GM23248 (cell line): ENCODE measurements at regions not wholly inside any gene's neighbourhood (a gene's known extent, or its start where the extent isn't known, plus 50 kb on each side); places are given as distances from the start of the nearest gene placed in this dataset.
A peak's percentile ranks its signal among the peaks of the same experiment; 100 is the strongest.

Experiments used
- DNase-seq: peaks from one replicate; pipeline ENCODE4 v3.0.0-alpha.2; 2015
- H2AFZ ChIP-seq: fragments of 200-600 bp; sonication (generic); 2 replicates; pipeline ENCODE4 v1.6.1; 2016; ENCODE audit warnings: antibody characterized with exemption
- H3F3A ChIP-seq: fragments of 200-600 bp; sonication (generic); 2 replicates; pipeline ENCODE4 v1.6.1; 2016; ENCODE audit warnings: mild to moderate bottlenecking, antibody characterized with exemption, mixed run types; ENCODE audit not compliant: insufficient read depth
- H3K27ac ChIP-seq: fragments of 200-600 bp; sonication (generic); 2 replicates; pipeline ENCODE4 v1.5.1; 2016; ENCODE audit warnings: mild to moderate bottlenecking
- H3K27me3 ChIP-seq: fragments of 200-600 bp; sonication (generic); replicated peaks from 2 replicates; pipeline ENCODE4 v1.6.1; 2016; ENCODE audit warnings: mild to moderate bottlenecking; ENCODE audit not compliant: insufficient read depth
- H3K36me3 ChIP-seq: fragments of 200-600 bp; sonication (generic); 2 replicates; pipeline ENCODE4 v1.6.1; 2016; ENCODE audit warnings: low read depth, mild to moderate bottlenecking
- H3K4me1 ChIP-seq: fragments of 200-600 bp; sonication (generic); 2 replicates; pipeline ENCODE4 v1.6.1; 2016; ENCODE audit warnings: mild to moderate bottlenecking; ENCODE audit not compliant: insufficient read depth
- H3K4me2 ChIP-seq: fragments of 200-600 bp; sonication (generic); one replicate; pipeline ENCODE4 v1.6.1; 2016; ENCODE audit warnings: mild to moderate bottlenecking; ENCODE audit not compliant: unreplicated experiment
- H3K4me3 ChIP-seq: fragments of 200-600 bp; sonication (generic); 2 replicates; pipeline ENCODE4 v1.5.1; 2016; ENCODE audit warnings: mild to moderate bottlenecking
- H3K79me2 ChIP-seq: fragments of 200-600 bp; sonication (generic); 2 replicates; pipeline ENCODE4 v1.6.1; 2016; ENCODE audit warnings: mild to moderate bottlenecking; ENCODE audit not compliant: insufficient read depth
- H3K9ac ChIP-seq: fragments of 200-600 bp; sonication (generic); 2 replicates; pipeline ENCODE4 v1.6.1; 2016; ENCODE audit warnings: mild to moderate bottlenecking
- H3K9me2 ChIP-seq: fragments of 200-600 bp; sonication (generic); 2 replicates; pipeline ENCODE4 v1.6.1; 2016; ENCODE audit warnings: mixed run types, mild to moderate bottlenecking, moderate library complexity; ENCODE audit not compliant: insufficient read depth
- H3K9me3 ChIP-seq: fragments of 200-600 bp; sonication (generic); one replicate; pipeline ENCODE4 v1.6.1; 2017; ENCODE audit warnings: low read depth
- H4K20me1 ChIP-seq: fragments of 200-600 bp; sonication (generic); 2 replicates; pipeline ENCODE4 v1.6.0; 2016; ENCODE audit not compliant: insufficient read depth
- EZH2 ChIP-seq: fragments of 200-600 bp; sonication (generic); IDR thresholded peaks from 2 replicates; pipeline ENCODE4 v1.6.1; 2018; ENCODE audit warnings: antibody characterized with exemption, mild to moderate bottlenecking; ENCODE audit not compliant: insufficient read depth, poor library complexity, severe bottlenecking
- EZH2phosphoT487 ChIP-seq: fragments of 200-600 bp; sonication (generic); IDR thresholded peaks from 2 replicates; pipeline ENCODE4 v1.6.1; 2018; ENCODE audit warnings: antibody characterized with exemption, moderate library complexity, mild to moderate bottlenecking, low read depth; ENCODE audit not compliant: insufficient read depth
- WGBS, 2 experiments: methylation state at CpG; one replicate each; pipeline ENCODE4 v1.1.6; 2015 to 2017; ENCODE audit warnings: low lambda C conversion rate in 2 of 2, low coverage in 1 of 2; ENCODE audit errors: missing lambda C conversion rate in 2 of 2; 5-methylcytosine and 5-hydroxymethylcytosine counted together
- in situ Hi-C: fragments of 300-500 bp; cut with MboI; formaldehyde crosslinking; loops from 2 replicates; pipeline ENCODE4 v1.15.0; 2020

DNA sequence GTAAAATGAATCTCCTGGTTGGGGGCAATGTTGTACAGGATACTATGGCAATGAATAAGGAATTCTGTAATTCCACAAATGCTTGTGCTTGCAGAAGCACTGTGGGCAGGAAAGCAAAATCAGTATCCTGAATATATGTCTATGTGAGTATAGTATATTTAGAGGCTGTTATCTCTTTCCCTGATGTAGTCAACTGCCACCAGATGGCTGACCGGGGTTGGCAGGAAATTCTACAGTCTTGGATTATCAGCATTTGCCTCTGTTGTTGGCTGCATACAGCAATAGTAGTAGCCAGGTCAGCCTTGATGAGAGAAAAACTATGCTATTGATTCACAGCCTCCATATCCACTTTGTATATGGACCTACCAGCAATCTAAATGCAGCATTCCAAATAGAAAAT lies 425.1 kb upstream of the JAG1 start:
- no peak overlapping the region for H3K9ac ChIP-seq
- no peak overlapping the region for H2AFZ ChIP-seq
- H3K27ac ChIP-seq: no peak overlapping the region
- DNase-seq: no peak
- no peaks in the 10 kb centered on the region for H3K9me3 ChIP-seq
- TF ChIP-seq EZH2: no peak
- no peak for TF ChIP-seq EZH2phosphoT487
- no peaks in the 10 kb centered on the region for H3K4me1 ChIP-seq
- no peaks in the 10 kb centered on the region for H3F3A ChIP-seq
- H3K36me3 ChIP-seq: no peaks in the 10 kb centered on the region
- H3K9me2 ChIP-seq: 0 out of 2 replicates have a peak, but pooled peaks cover 3% of the 10 kb centered on the region
- no peak overlapping the region for H3K4me2 ChIP-seq
- no peaks in the 10 kb centered on the region for H4K20me1 ChIP-seq
- no peaks in the 10 kb centered on the region for H3K27me3 ChIP-seq
- no peak overlapping the region for H3K4me3 ChIP-seq
- 29 to 64% methylated on average over 1 of the region's 1 CpG for WGBS, 2 experiments
- no peaks in the 10 kb centered on the region for H3K79me2 ChIP-seq
- in situ Hi-C loops: loop anchor here (25.0 kb wide), 1 partner anchor 438 kb away; no protein-coding TSS in a partner anchor

DNA sequence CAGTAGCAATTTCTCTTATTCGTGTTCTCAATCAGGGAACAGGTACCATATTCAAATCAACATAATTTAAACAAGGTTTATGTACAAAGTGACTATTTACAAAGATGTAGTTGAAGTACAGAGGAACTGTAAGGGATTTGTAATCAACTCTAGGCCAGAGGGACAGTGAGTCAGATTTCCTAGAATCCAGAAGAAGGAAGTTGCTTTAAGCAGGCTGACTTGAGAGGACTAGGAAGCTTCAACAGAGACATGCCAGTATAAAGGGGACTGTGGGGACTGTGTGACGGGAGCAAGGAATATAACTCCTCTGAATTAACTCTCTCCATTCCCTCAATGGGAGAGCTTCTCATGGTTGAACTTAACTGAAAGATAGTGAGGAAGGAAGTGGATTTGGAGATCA lies 427.4 kb upstream of the JAG1 start:
- no peak overlapping the region for H3K4me2 ChIP-seq
- no peak overlapping the region for H3K27ac ChIP-seq
- in situ Hi-C loops: no loop called here
- no peaks in the 10 kb centered on the region for H3F3A ChIP-seq
- H3K4me1 ChIP-seq: no peaks in the 10 kb centered on the region
- H3K36me3 ChIP-seq: no peaks in the 10 kb centered on the region
- no peaks in the 10 kb centered on the region for H3K27me3 ChIP-seq
- 60 to 65% methylated on average over 2 of the region's 2 CpGs for WGBS, 2 experiments
- H4K20me1 ChIP-seq: no peaks in the 10 kb centered on the region
- 0 out of 2 replicates have a peak, but pooled peaks cover 3% of the 10 kb centered on the region for H3K9me2 ChIP-seq
- no peak for TF ChIP-seq EZH2phosphoT487
- TF ChIP-seq EZH2: no peak
- no peaks in the 10 kb centered on the region for H3K79me2 ChIP-seq
- DNase-seq: peak; percentile 35
- no peak overlapping the region for H3K4me3 ChIP-seq
- H3K9me3 ChIP-seq: no peaks in the 10 kb centered on the region
- no peak overlapping the region for H2AFZ ChIP-seq
- H3K9ac ChIP-seq: no peak overlapping the region

- in situ Hi-C loops: no loop called here
- no peaks in the 10 kb centered on the region for H3K9me3 ChIP-seq
- H3K9me2 ChIP-seq: 0 out of 2 replicates have a peak, but pooled peaks cover 3% of the 10 kb centered on the region
- WGBS, 2 experiments: 77 to 87% methylated on average over 7 of the region's 7 CpGs
- H3F3A ChIP-seq: no peaks in the 10 kb centered on the region
- no peak overlapping the region for H2AFZ ChIP-seq
- H3K4me1 ChIP-seq: no peaks in the 10 kb centered on the region
- H3K4me2 ChIP-seq: no peak overlapping the region
- H3K27me3 ChIP-seq: no peaks in the 10 kb centered on the region
- no peaks in the 10 kb centered on the region for H3K79me2 ChIP-seq
- H3K36me3 ChIP-seq: no peaks in the 10 kb centered on the region
- no peak overlapping the region for H3K9ac ChIP-seq
- DNase-seq: no peak
- H4K20me1 ChIP-seq: no peaks in the 10 kb centered on the region
- H3K4me3 ChIP-seq: no peak overlapping the region
- no peak overlapping the region for H3K27ac ChIP-seq
- TF ChIP-seq EZH2 (no peak), EZH2phosphoT487 (no peak)
These were observed 427.9 kb upstream of the JAG1 start for GRCh38 chr20:11101696-11102095.

DNA sequence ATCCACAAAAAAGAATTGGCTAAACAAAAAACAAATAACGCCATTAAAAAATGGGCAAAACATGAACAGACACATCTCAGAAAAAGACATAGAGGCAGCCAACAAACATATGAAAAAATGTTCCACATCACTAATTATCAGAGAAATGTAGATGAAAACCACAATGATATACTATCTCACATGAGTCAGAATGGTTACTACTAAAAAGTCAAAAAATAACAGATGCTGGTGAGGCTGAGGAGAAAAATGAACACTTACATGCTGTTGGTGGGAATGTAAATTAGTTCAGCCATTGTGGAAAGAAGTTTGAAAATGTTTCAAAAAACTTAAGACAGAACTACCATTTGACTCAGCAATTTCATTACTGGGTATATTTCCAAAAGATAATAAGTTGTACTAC lies 430.1 kb upstream of the JAG1 start:
- whole genome bisulfite sequencing, 2 experiments: 88 to 100% methylated on average over 1 of the region's 1 CpG

More for the DNA sequence above, 430.1 kb upstream of the JAG1 start:
- no peaks in the 10 kb centered on the region for H3K9me2 ChIP-seq
- no peak overlapping the region for H3K4me2 ChIP-seq
- no peaks in the 10 kb centered on the region for H3K4me1 ChIP-seq
- H3K79me2 ChIP-seq: no peaks in the 10 kb centered on the region
- no peak overlapping the region for H3K9ac ChIP-seq
- in situ Hi-C loops: no loop called here
- no peak overlapping the region for H2AFZ ChIP-seq
- H3K27me3 ChIP-seq: no peaks in the 10 kb centered on the region
- no peaks in the 10 kb centered on the region for H3K36me3 ChIP-seq
- no peak overlapping the region for H3K4me3 ChIP-seq
- DNase-seq: no peak
- H3K9me3 ChIP-seq: no peaks in the 10 kb centered on the region
- no peak overlapping the region for H3K27ac ChIP-seq
- H3F3A ChIP-seq: no peaks in the 10 kb centered on the region
- TF ChIP-seq EZH2phosphoT487: no peak
- TF ChIP-seq EZH2: no peak
- no peaks in the 10 kb centered on the region for H4K20me1 ChIP-seq
